HG03060 (cell line): ENCODE measurements at regions not wholly inside any gene's neighbourhood (a gene's known extent, or its start where the extent isn't known, plus 50 kb on each side); places are given as distances from the start of the nearest gene placed in this dataset.
"Not testable (repeated sequence)": the region's sequence is repeated elsewhere in the genome, so short reads cannot be mapped to it uniquely, and the experiment has no call there.

Experiments used
- ATAC-seq: cut with Tn5 transposase; IDR thresholded peaks from one replicate; pipeline ENCODE4 v1.9.1; 2021; ENCODE audit warnings: low read depth, moderate number of reproducible peaks; ENCODE audit not compliant: unreplicated experiment

DNA sequence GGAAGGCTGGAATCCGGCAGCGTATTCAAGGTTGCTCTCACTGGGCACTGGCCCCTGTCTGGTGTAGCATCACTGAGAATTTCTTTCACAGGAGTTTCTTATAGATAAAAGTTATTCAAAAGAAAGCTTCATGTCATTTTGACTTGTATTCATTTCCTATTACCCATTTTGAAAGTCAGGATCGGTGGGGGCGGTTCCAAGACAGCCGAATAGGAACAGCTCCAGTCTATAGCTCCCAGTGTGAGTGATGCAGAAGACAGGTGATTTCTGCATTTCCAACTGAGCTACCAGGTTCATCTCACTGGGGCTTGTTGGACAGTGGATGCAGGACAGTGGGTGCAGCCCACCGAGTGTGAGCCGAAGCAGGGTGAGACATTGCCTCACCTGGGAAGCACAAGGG, 51.5 kb upstream of the CDC42EP3 start:
- ATAC-seq = not testable (repeated sequence)

GRCh38 chr2:37730037-37730818, 58.8 kb upstream of the CDC42EP3 start:
- ATAC-seq = no peak

- not testable (repeated sequence) for ATAC-seq
Observed at GRCh38 chr2:37732412-37732811, 61.0 kb upstream of the CDC42EP3 start.

- ATAC-seq = no peak
Observed at GRCh38 chr2:37733251-37733650, 61.8 kb upstream of the CDC42EP3 start.

- ATAC-seq = not testable (repeated sequence)
Observed at GRCh38 chr2:37733955-37734354, 62.5 kb upstream of the CDC42EP3 start.

DNA sequence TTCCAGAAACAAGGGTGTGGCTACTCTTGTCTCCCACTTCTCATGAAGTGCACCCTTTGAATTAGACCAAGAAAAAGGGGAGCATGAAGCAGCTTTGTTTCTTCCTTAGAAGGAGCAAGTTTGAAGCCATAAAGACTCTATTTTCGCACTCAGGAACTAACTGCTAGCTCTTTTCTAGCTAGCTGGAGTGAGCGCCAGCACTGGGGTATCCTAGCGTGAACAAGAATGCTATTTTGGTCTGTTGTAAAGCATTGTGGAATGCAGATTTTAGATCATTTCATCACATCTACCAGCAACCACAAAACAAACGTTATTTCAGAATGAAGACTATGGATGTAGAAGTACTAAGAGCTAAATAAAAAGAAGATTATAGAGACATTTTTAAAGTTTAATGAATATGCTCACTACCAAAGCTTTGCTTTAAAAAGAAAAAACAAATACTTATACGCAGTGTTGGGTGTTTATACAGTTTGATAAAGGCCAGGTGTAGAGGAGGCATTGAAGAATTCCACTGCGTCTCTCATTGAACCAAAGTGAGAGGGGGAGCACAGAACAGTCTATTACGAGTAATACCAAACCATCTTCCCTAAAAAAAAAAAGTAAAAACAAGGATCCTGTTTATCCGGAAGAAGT, 63.6 kb upstream of the CDC42EP3 start:
- not testable (repeated sequence) for ATAC-seq

DNA sequence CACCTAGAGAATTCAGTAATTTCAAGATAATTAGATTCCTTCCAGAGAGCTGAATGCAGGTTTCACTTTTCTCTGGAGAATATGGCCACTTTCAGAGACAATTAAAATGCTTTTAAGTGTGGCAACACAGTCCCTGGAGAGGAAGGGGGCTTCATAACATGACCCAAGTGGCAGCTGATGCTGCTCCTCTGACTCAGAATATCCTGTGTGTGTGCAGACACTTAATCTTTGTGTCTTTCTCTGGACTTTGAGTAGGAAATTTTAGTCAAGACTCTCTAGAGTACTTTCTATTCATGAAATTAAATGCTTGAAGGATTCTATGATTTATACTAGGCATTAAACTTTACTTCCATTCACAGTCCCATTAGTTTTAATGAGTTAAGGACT, 64.1 kb upstream of the CDC42EP3 start:
- not testable (repeated sequence) for ATAC-seq

DNA sequence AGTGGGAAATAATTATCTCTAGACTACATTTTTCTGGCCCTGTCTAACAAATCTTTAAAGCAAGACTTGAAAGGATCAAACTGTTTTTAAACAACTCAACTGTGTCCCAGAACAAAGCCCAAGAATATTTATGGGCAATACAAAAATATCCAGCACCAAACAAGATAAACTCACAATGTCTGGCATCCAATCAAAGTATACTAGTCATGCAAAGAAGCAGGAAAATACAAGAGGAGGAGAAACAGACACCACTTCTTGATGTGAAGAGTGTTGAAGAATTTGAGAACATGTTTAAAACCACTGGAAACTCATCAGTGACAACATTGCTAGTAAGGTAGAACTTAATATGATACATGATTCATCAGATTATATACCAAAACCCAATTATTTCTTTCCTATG, 66.1 kb upstream of the CDC42EP3 start:
- no peak for ATAC-seq

- no peak for ATAC-seq
Observed at GRCh38 chr2:37738266-37738885, 66.9 kb upstream of the CDC42EP3 start.

- ATAC-seq = no peak
Observed at GRCh38 chr2:37739153-37739552, 67.7 kb upstream of the CDC42EP3 start.

DNA sequence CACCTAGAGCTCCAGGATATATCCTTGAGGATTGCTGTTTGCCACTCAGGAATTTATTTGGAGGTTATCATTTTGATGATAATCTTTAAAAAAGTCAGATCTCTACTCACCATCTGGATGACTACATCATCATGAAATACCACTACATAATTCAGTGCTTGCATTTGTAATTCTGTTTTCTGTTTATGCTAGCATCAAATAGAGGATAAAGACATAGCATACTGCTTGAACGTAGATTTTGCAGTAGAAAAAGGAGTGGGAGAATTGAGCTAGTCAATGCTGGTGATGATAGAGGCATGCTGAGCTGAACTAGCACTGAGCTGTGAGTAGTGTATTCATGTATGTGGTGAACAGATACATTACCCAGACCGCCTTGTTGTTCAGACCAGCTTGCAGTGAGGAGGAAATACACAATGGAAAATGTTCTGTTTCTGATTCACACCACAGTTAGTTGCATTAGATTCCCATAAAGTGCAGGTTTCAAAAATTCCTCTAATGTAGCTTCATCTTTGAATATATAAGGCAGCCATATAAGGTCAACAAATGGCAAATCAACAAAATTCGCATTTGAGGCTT, 68.8 kb upstream of the CDC42EP3 start:
- ATAC-seq = no peak

DNA sequence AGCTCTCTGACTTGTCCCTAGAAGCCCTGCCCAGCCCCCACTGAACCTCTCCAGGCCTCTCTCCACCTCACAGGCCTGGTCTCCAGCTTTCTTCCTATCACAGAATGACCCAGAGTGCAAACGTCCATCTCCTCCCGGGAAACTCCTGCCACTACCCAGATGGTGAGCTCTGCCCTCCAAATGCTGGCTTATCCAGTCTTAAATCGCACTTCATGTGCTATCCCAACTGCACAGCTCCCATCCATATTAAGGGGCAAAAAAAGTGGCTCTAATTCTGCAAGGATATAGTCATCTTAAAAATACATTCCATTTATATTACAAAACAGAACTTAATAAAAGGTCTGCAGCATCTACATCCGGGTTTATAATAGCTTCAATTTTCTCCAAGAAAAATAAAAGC, 70.8 kb upstream of the CDC42EP3 start:
- no peak for ATAC-seq

GRCh38 chr2:37744010-37744409, 72.6 kb upstream of the CDC42EP3 start:
- no peak for ATAC-seq

- ATAC-seq = not testable (repeated sequence)
Observed at GRCh38 chr2:37744961-37745360, 73.5 kb upstream of the CDC42EP3 start.

- ATAC-seq = not testable (repeated sequence)
Observed at GRCh38 chr2:37746011-37746410, 74.6 kb upstream of the CDC42EP3 start.

- ATAC-seq = no peak
Observed at GRCh38 chr2:37746883-37747282, 75.4 kb upstream of the CDC42EP3 start.

GRCh38 chr2:37748541-37748940, 77.1 kb upstream of the CDC42EP3 start:
- no peak for ATAC-seq

- not testable (repeated sequence) for ATAC-seq
Observed at GRCh38 chr2:37750286-37750685, 78.8 kb upstream of the CDC42EP3 start.

DNA sequence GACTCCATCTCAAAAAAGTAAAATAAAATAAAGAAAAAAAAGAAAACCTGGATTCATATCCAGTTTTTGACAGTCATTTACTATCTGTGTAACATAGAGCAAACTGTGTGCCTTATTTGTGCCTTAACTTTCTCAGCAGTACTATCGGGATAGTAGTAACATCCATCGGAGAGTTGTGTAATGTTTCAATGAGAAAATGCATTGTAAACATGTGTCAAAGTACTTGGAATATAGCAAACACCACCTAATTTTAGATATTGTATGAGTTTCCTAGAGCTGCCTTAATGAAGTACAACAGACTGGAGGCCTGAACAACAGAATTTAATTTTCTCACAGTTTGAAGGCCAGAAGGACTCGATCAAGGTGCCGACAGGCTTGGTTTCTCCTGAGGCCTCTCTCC, 81.3 kb upstream of the CDC42EP3 start:
- no peak for ATAC-seq

GRCh38 chr2:37753758-37754157, 82.3 kb upstream of the CDC42EP3 start:
- no peak for ATAC-seq

DNA sequence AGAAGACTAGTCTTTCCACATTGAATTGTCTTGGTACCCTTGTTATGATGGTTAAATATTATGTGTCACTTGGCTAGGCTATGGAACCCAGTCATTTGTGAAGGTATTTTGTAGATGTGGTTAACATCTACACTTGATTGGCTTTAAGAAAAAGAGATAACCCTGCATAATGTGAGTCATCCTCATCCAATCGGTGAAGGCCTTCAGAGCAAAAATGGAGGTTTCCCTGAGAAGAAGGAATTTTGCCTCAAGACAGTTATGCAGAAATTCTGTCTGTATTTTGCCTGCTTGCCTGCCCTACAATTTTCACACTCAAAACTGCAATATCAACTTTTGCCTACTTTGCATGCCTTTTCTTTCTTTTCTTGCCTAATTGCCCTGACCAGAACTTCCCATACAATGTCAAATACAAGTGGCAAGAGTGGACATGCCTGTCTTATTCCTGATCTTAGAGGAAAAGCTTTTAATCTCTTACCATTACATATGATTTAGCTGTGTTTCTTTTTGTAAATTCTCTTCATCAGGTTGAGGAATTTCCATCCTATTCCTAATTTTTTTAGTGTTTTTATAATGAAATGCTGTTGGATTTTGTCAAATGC, 84.6 kb upstream of the CDC42EP3 start:
- ATAC-seq = not testable (repeated sequence)
